K562 (cell line): ENCODE measurements at regions not wholly inside any gene's neighbourhood (a gene's known extent, or its start where the extent isn't known, plus 50 kb on each side); places are given as distances from the start of the nearest gene placed in this dataset.

ENCODE experiments used
- ATAC-seq: fragments of 200-7000 bp; cut with Tn5 transposase; 3 replicates; pipeline ENCODE4 v1.9.1; 2020; ENCODE audit warnings: moderate library complexity
- BruUV-seq: library from RNA; stranded (reverse); fragments of 400-500 nt; replicated peaks from 2 replicates; lab custom pipeline; 2021; lab: Mats Ljungman, UMichigan
- CTCF ChIA-PET: fragments of 300-600 bp; formaldehyde crosslinking; extraction: SDS; loops from one replicate; lab custom pipeline; 2021; ENCODE audit warnings: low intra/inter-chr PET ratio; lab: Yijun Ruan, JAX
- POLR2A ChIA-PET: fragments of 300-600, 350-650 bp; sonication (Branson Sonifier 250); formaldehyde crosslinking; extraction: SDS; loops from one replicate; lab custom pipeline; 2021; ENCODE audit warnings: antibody characterized with exemption, inconsistent platforms; lab: Yijun Ruan, JAX
- DNase-seq, 4 experiments: peaks; one replicate each; pipeline versions ENCODE4 v3.0.0 to v3.0.0-alpha.2; 2011 to 2018; ENCODE audit warnings: low spot score in 3 of 4, mixed read lengths in 3 of 4; ENCODE audit errors: extremely low read depth in 1 of 4
- FAIRE-seq: peaks from 2 replicates; lab custom pipeline; 2011; peaks lifted over from hg19 to GRCh38; lab: Jason Lieb, UNC
- H2AFZ ChIP-seq: 2 replicates; pipeline ENCODE4 v1.6.0; 2011; ENCODE audit warnings: low read depth, low read length, control low read depth, inconsistent platforms
- H3K27ac ChIP-seq: fragments of 200-600 bp; 3 replicates; pipeline ENCODE4 v1.8.0; 2011; ENCODE audit warnings: low read depth, mild to moderate bottlenecking, control low read depth, inconsistent platforms, low read length, moderate library complexity, mixed read lengths; ENCODE audit errors: extremely low read depth
- H3K27me3 ChIP-seq, 2 experiments: fragments of 300-600 bp in 1 of 2; 2 replicates in 1 of 2; 3 replicates in 1 of 2; pipeline versions ENCODE4 v1.6.0 to v1.8.0; 2011; ENCODE audit warnings: inconsistent platforms in 2 of 2, low read length in 2 of 2, mild to moderate bottlenecking in 1 of 2, mixed read lengths in 1 of 2, moderate library complexity in 1 of 2; ENCODE audit not compliant: control insufficient read depth in 2 of 2, insufficient read depth in 2 of 2
- H3K36me3 ChIP-seq: fragments of 300-600 bp; 3 replicates; pipeline ENCODE4 v1.8.0; 2011; ENCODE audit warnings: mild to moderate bottlenecking, low read length, inconsistent platforms; ENCODE audit not compliant: control insufficient read depth, insufficient read depth
- H3K4me1 ChIP-seq, 2 experiments: fragments of 200-600 bp in 1 of 2; replicated peaks in 1 of 2; 2 replicates in 1 of 2; 3 replicates in 1 of 2; pipeline versions ENCODE4 v1.5.1 to v1.8.0; 2011; ENCODE audit warnings: inconsistent platforms in 2 of 2, low read length in 2 of 2, mild to moderate bottlenecking in 1 of 2, mixed read lengths in 1 of 2, moderate library complexity in 1 of 2; ENCODE audit not compliant: control insufficient read depth in 2 of 2, insufficient read depth in 2 of 2
- H3K4me2 ChIP-seq: 2 replicates; pipeline ENCODE4 v1.6.1; 2011; ENCODE audit warnings: low read length, control low read depth, inconsistent platforms, mixed read lengths; ENCODE audit not compliant: insufficient read depth
- H3K4me3 ChIP-seq: fragments of 200-600 bp; sonication (generic), shearing (Covaris generic); 2 replicates; pipeline ENCODE4 v1.5.1; 2016; ENCODE audit warnings: control low read depth, inconsistent platforms
- H3K79me2 ChIP-seq: fragments of 200-600 bp; 3 replicates; pipeline ENCODE4 v1.8.0; 2011; ENCODE audit warnings: low read length, inconsistent platforms; ENCODE audit not compliant: control insufficient read depth, insufficient read depth
- H3K9ac ChIP-seq, 2 experiments: 2 replicates each; pipeline versions ENCODE4 v1.6.0 to v1.6.1; 2011; ENCODE audit warnings: low read depth in 2 of 2, low read length in 2 of 2, control low read depth in 1 of 2, inconsistent platforms in 1 of 2, mild to moderate bottlenecking in 1 of 2, mixed read lengths in 1 of 2; ENCODE audit not compliant: insufficient read depth in 1 of 2
- H3K9me1 ChIP-seq: one replicate; pipeline ENCODE4 v1.6.0; 2011; ENCODE audit warnings: inconsistent platforms, mild to moderate bottlenecking, low read length, moderate library complexity; ENCODE audit not compliant: control insufficient read depth, insufficient read depth
- H3K9me3 ChIP-seq: replicated peaks from 2 replicates; pipeline ENCODE4 v1.5.1; 2011; ENCODE audit warnings: low read depth, low read length, inconsistent platforms; ENCODE audit not compliant: control insufficient read depth, insufficient read depth
- H4K20me1 ChIP-seq: replicated peaks from 2 replicates; pipeline ENCODE4 v1.6.1; 2011; ENCODE audit warnings: low read length, inconsistent platforms, mixed read lengths; ENCODE audit not compliant: control insufficient read depth, insufficient read depth
- ATF3 ChIP-seq, 2 experiments: fragments of 450-650 bp in 1 of 2; sonication (generic) in 1 of 2; formaldehyde crosslinking in 1 of 2; IDR thresholded peaks in 1 of 2; conservative IDR thresholded peaks in 1 of 2; 2 replicates each; pipeline versions ENCODE4 v1.6.1 to v1.8.1; 2016 to 2023; ENCODE audit warnings: mild to moderate bottlenecking in 2 of 2, moderate library complexity in 2 of 2, inconsistent platforms in 1 of 2, missing genetic modification reagents in 1 of 2
- CTCF ChIP-seq, 3 experiments: IDR thresholded peaks in 2 of 3; conservative IDR thresholded peaks in 1 of 3; 2 replicates each; pipeline ENCODE4 v1.5.1; 2011 to 2012; ENCODE audit warnings: low read length in 3 of 3, mild to moderate bottlenecking in 3 of 3, control low read depth in 2 of 3, improper control_type of control experiment in 1 of 3, inconsistent platforms in 1 of 3, low read depth in 1 of 3, mixed read lengths in 1 of 3, moderate library complexity in 1 of 3; ENCODE audit not compliant: insufficient read depth in 2 of 3
- DACH1 ChIP-seq: fragments of 450-650 bp; IDR thresholded peaks from 2 replicates; pipeline ENCODE4 v1.6.1; 2018; ENCODE audit not compliant: partially characterized antibody
- FOS ChIP-seq: IDR thresholded peaks from 3 replicates; pipeline ENCODE4 v1.6.1; 2011; ENCODE audit not compliant: insufficient read length; ENCODE audit errors: extremely low read depth
- HEY1 ChIP-seq: fragments of 250-450 bp; sonication (Bioruptor Pico); IDR thresholded peaks from 2 replicates; pipeline ENCODE4 v1.5.0; 2020; ENCODE audit warnings: mild to moderate bottlenecking, moderate library complexity, borderline replicate concordance
- KLF13 ChIP-seq: fragments of 450-650 bp; IDR thresholded peaks from 2 replicates; pipeline ENCODE4 v1.6.1; 2016; ENCODE audit warnings: missing genetic modification characterization, low read depth, mild to moderate bottlenecking, missing compliant biosample characterization, moderate library complexity, borderline replicate concordance
- MCM7 ChIP-seq, 2 experiments: fragments of 450-650 bp; IDR thresholded peaks; 2 replicates each; pipeline ENCODE4 v1.6.1; 2016 to 2018
- MED1 ChIP-seq: sonication (generic); formaldehyde crosslinking; IDR thresholded peaks from 2 replicates; pipeline ENCODE4 v1.8.1; 2023; ENCODE audit warnings: missing genetic modification reagents, borderline replicate concordance
- NCOR1 ChIP-seq: fragments of 450-650 bp; IDR thresholded peaks from 2 replicates; pipeline ENCODE4 v1.6.1; 2016; ENCODE audit warnings: mild to moderate bottlenecking, moderate library complexity
- POLR2AphosphoS5 ChIP-seq: IDR thresholded peaks from 2 replicates; pipeline ENCODE4 v1.6.1; 2011; ENCODE audit warnings: mild to moderate bottlenecking, low read depth, low read length, moderate library complexity; ENCODE audit not compliant: control insufficient read depth, insufficient read depth
- RBM17 ChIP-seq: fragments of 200-400 bp; formaldehyde crosslinking; IDR thresholded peaks from 2 replicates; pipeline ENCODE4 v1.6.1; 2017; ENCODE audit warnings: low read depth, mild to moderate bottlenecking, low read length, borderline replicate concordance
- SMAD1 ChIP-seq: fragments of 150-350 bp; IDR thresholded peaks from 2 replicates; pipeline ENCODE4 v1.6.1; 2014; ENCODE audit warnings: low read length, low read depth; ENCODE audit not compliant: partially characterized antibody
- SRF ChIP-seq, 2 experiments: fragments of 250-450, 450-650 bp in 1 of 2; sonication (Bioruptor Pico) in 1 of 2; sonication (generic) in 1 of 2; formaldehyde crosslinking; IDR thresholded peaks; 2 replicates each; pipeline versions ENCODE4 v1.5.0 to v1.5.1; 2020 to 2022; ENCODE audit warnings: mild to moderate bottlenecking in 1 of 2, missing genetic modification reagents in 1 of 2
- YBX1 ChIP-seq: fragments of 450-650 bp; IDR thresholded peaks from 2 replicates; pipeline ENCODE4 v1.7.1; 2016; ENCODE audit warnings: mild to moderate bottlenecking
- ZNF133 ChIP-seq: fragments of 250-450 bp; sonication (Bioruptor Pico); IDR thresholded peaks from 2 replicates; pipeline ENCODE4 v1.4.0; 2020; ENCODE audit warnings: mild to moderate bottlenecking
- ZNF212 ChIP-seq: fragments of 450-650 bp; formaldehyde crosslinking; IDR thresholded peaks from 2 replicates; pipeline ENCODE4 v1.4.0; 2020; ENCODE audit warnings: mild to moderate bottlenecking
- ZNF239 ChIP-seq: fragments of 250-450 bp; sonication (Bioruptor Pico); IDR thresholded peaks from 2 replicates; pipeline ENCODE4 v1.4.0; 2020; ENCODE audit warnings: mild to moderate bottlenecking
- ZNF511 ChIP-seq: sonication (generic); formaldehyde crosslinking; IDR thresholded peaks from 2 replicates; pipeline ENCODE4 v1.8.0; 2022; ENCODE audit warnings: mild to moderate bottlenecking, missing genetic modification reagents
- ZNF780A ChIP-seq: fragments of 250-450 bp; sonication (Bioruptor Pico); IDR thresholded peaks from 2 replicates; pipeline ENCODE4 v1.5.0; 2021; ENCODE audit warnings: mild to moderate bottlenecking
- ZSCAN32 ChIP-seq: fragments of 450-650 bp; formaldehyde crosslinking; IDR thresholded peaks from 2 replicates; pipeline ENCODE4 v1.4.0; 2020; ENCODE audit warnings: mild to moderate bottlenecking, moderate library complexity
- WGBS: fragments of 100-300 bp; shearing (Covaris generic); methylation state at CpG from one replicate; pipeline ENCODE4 v1.1.6; 2016; ENCODE audit warnings: low coverage, mixed read lengths; ENCODE audit not compliant: insufficient coverage; ENCODE audit errors: missing lambda C conversion rate; 5-methylcytosine and 5-hydroxymethylcytosine counted together
- in situ Hi-C: fragments of 300-500 bp; cut with MboI; formaldehyde crosslinking; loops from 4 replicates; pipeline ENCODE4 v1.15.0; 2018; ENCODE audit warnings: inconsistent platforms, mixed read lengths
- intact Hi-C: fragments of 100-400 bp; cut with micrococcal nuclease; formaldehyde crosslinking; loops from 2 replicates; pipeline ENCODE4 v1.14.2; 2022
- TF ChIP-seq, protein P1 (sequence below): fragments of 250-450 bp; sonication (Bioruptor Pico); IDR thresholded peaks from 2 replicates; pipeline ENCODE4 v1.8.0; 2021; ENCODE audit warnings: moderate library complexity, mild to moderate bottlenecking, inconsistent platforms

GRCh38 chr2:187976986-187977333 is 314.7 kb upstream of the GULP1 start (continued):
- TF ChIP-seq ZNF212 (CRISPR knock-in tag) (no peak), CTCF (IDR thresholded peaks at IDR 0.05 in 2 of 3, conservative IDR thresholded peaks at IDR 0.05 in 1 of 3; ENCODE audit: insufficient read depth in 2 of 3, low read depth in 1 of 3, low read length in 3 of 3) (no peak), RBM17 (no peak), ZNF511 (CRISPR knock-in tag) (no peak), YBX1 (no peak)

GRCh38 chr2:187978356-187978755 is 313.3 kb upstream of the GULP1 start:
- no peaks in the 10 kb centered on the region for H3K9me1 ChIP-seq
- H3K27ac ChIP-seq, result no peak overlapping the region
- no peaks in the 10 kb centered on the region for H3K79me2 ChIP-seq
- DNase-seq, result no peak
- BruUV-seq, result no TSS peak
- no peak for ATAC-seq
- intact Hi-C loops (no loop called here), in situ Hi-C loops (no loop called here)
- H3K9ac ChIP-seq, result no peak overlapping the region
- H3K27me3 ChIP-seq, result no peaks in the 10 kb centered on the region
- no peak overlapping the region for H3K4me3 ChIP-seq
- H4K20me1 ChIP-seq, result no peaks in the 10 kb centered on the region
- CTCF ChIA-PET, result no interaction called here
- FAIRE-seq, result no peak
- H2AFZ ChIP-seq, result no peak overlapping the region
- no peak overlapping the region for H3K4me2 ChIP-seq
- 0% methylated on average over 3 of the region's 3 CpGs for WGBS
- POLR2A ChIA-PET, result no interaction called here
- no peaks in the 10 kb centered on the region for H3K36me3 ChIP-seq
- no peaks in the 10 kb centered on the region for H3K4me1 ChIP-seq
- H3K9me3 ChIP-seq, result no peaks in the 10 kb centered on the region
- no peak for TF ChIP-seq NCOR1
- no peak for TF ChIP-seq ZNF239 (CRISPR knock-in tag)
- no peak for TF ChIP-seq KLF13 (tag)
- no peak for TF ChIP-seq SRF (CRISPR knock-in tag; IDR thresholded peaks at IDR 0.05)
- TF ChIP-seq ZNF133 (CRISPR knock-in tag), result no peak
- TF ChIP-seq DACH1, result no peak
- no peak for TF ChIP-seq POLR2AphosphoS5
- no peak for TF ChIP-seq ATF3 (IDR thresholded peaks at IDR 0.05)
- TF ChIP-seq ATF3 (CRISPR knock-in tag; conservative IDR thresholded peaks at IDR 0.05), result no peak
- TF ChIP-seq FOS, result no peak
- TF ChIP-seq ZSCAN32 (CRISPR knock-in tag), result no peak
- TF ChIP-seq HEY1, result no peak
- no peak for TF ChIP-seq YBX1
- no peak for TF ChIP-seq SMAD1
- TF ChIP-seq MCM7 (IDR thresholded peaks at IDR 0.05), result no peak
- no peak for TF ChIP-seq MED1 (CRISPR knock-in tag)
- TF ChIP-seq, protein P1, sequence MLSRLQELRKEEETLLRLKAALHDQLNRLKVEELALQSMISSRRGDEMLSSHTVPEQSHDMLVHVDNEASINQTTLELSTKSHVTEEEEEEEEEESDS (CRISPR knock-in tag), result no peak
- TF ChIP-seq ZNF780A, result no peak
